ENCODE measurements at regions not wholly inside any gene's neighbourhood (a gene's known extent, or its start where the extent isn't known, plus 50 kb on each side); places are given as distances from the start of the nearest gene placed in this dataset.
"Not testable (repeated sequence)": the region's sequence is repeated elsewhere in the genome, so short reads cannot be mapped to it uniquely, and the experiment has no call there.

- CTCF ChIA-PET: no interaction called here
- no peak for DNase-seq (ENCODE audit: extremely low spot score)
- POLR2A ChIA-PET: no interaction called here
- no peak for TF ChIP-seq CTCF (IDR thresholded peaks at IDR 0.05; ENCODE audit: control extremely low read depth, extremely low read depth, low read depth, missing control alignments)
Measured at GRCh38 chr6:77092971-77093370, 370.3 kb downstream of the HTR1B start.

DNA sequence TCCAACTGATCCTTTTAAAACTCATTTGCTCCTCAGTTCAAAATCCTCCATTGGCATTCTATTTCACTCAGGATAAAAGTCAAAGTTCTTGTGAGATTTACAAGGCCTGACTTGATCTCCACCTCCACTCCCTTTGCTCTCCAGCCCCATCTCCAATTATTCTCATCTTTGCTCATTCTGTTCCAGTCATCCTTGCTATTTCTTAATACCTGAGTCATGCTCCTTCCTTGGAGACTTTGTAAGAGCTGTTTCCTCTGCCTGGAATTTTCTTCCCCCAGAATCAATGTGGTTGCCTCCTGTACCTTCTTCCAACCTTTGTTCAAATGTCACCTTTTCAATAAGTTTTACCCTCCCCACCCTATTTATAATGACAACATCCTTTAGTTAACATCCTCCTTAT lies 373.5 kb downstream of the HTR1B start:
- ChIA-PET POLR2A (no interaction called here), CTCF (no interaction called here)
- no peak for DNase-seq (ENCODE audit: extremely low spot score)
- TF ChIP-seq CTCF (IDR thresholded peaks at IDR 0.05; ENCODE audit: control extremely low read depth, extremely low read depth, low read depth, missing control alignments): no peak

GRCh38 chr6:77087794-77088318 lies 375.4 kb downstream of the HTR1B start:
- DNase-seq (ENCODE audit: extremely low spot score); CTCF ChIA-PET; POLR2A ChIA-PET: not testable (repeated sequence)

DNA sequence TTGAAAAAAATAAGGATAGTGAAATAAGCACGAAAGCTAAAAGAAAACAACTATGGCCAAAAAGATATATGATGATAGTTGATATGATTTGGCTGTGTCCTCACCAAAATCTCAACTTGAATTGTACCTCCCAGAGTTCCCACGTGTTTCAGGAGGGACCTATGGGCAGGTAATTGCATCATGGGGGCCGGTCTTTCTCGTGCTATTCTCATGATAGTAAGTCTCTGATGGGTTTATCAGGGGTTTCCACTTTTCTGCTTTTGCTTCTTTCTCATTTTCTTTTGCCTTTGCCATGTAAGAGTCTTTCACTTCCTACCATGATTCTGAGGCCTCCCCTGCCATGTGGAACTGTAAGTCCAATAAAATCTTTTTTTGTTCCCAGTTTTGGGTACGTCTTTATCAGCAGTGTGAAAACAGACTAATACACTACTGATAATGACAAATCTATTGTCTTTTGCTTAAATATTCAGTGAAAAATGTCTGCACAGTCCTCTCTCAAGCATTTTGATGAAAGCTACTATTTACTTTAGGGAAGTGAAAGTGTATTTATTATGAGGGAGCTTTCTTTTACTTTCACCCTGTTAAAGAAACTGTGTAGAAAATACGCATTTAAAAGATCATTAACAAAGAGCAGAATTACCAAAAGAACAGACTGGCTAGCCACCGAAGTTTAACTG lies 389.1 kb downstream of the HTR1B start:
- CTCF ChIA-PET: no interaction called here

GRCh38 chr6:77073410-77073760 lies 389.9 kb downstream of the HTR1B start:
- no peak for DNase-seq (ENCODE audit: extremely low spot score)
- ChIA-PET POLR2A (no interaction called here), CTCF (no interaction called here)
- TF ChIP-seq CTCF (IDR thresholded peaks at IDR 0.05; ENCODE audit: control extremely low read depth, extremely low read depth, low read depth, missing control alignments): no peak

More for the DNA sequence above, 389.1 kb downstream of the HTR1B start:
- POLR2A ChIA-PET: no interaction called here
- no peak for TF ChIP-seq CTCF (IDR thresholded peaks at IDR 0.05; ENCODE audit: control extremely low read depth, extremely low read depth, low read depth, missing control alignments)
- no peak for DNase-seq (ENCODE audit: extremely low spot score)

DNA sequence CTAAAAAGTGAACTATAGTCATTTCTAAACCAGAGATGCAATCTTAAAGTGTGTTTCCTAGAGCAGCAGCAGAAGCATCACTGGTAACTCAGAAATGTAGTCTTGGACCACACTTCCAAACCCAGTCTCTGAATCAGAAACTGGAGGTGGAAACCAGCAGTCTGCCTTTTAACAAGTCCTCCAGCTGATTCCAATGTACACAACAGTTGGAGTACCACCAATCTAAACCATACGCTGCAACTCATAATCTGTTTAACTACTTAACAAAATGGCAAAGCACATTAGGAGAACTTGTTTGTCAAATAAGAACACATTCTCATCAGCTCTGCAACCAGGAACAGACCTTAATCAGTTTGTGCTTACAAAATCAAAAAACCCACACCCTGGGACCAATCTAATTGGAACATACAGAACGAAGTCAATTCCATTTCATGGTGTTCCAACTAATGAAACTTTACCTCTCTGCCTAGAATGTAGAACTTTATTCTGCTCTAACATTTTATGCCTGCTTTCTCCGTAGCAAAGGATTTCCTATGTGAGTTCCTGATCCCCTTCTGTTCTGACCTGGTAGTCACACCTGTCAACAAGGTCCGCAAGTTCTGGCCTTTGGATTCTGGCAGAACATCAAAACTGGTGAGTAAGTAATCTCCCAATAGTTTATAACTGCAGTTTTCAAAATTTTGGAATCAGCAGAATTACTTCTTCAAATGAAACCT lies 390.4 kb downstream of the HTR1B start:
- no peak for TF ChIP-seq CTCF (IDR thresholded peaks at IDR 0.05; ENCODE audit: control extremely low read depth, extremely low read depth, low read depth, missing control alignments)
- POLR2A ChIA-PET: no interaction called here
- DNase-seq (ENCODE audit: extremely low spot score): no peak
- CTCF ChIA-PET: no interaction called here

GRCh38 chr6:77063494-77063893 lies 399.8 kb downstream of the HTR1B start:
- no peak for TF ChIP-seq CTCF (IDR thresholded peaks at IDR 0.05; ENCODE audit: control extremely low read depth, extremely low read depth, low read depth, missing control alignments)
- CTCF ChIA-PET: interaction anchor here (1.0 kb wide), 1 partner anchor 29 kb away, joined by 4 read pairs; no protein-coding TSS in a partner anchor

More at GRCh38 chr6:77063494-77063893, 399.8 kb downstream of the HTR1B start:
- DNase-seq (ENCODE audit: extremely low spot score): no peak
- POLR2A ChIA-PET: no interaction called here
